ENCODE measurements at regions not wholly inside any gene's neighbourhood (a gene's known extent, or its start where the extent isn't known, plus 50 kb on each side); places are given as distances from the start of the nearest gene placed in this dataset.

DNA sequence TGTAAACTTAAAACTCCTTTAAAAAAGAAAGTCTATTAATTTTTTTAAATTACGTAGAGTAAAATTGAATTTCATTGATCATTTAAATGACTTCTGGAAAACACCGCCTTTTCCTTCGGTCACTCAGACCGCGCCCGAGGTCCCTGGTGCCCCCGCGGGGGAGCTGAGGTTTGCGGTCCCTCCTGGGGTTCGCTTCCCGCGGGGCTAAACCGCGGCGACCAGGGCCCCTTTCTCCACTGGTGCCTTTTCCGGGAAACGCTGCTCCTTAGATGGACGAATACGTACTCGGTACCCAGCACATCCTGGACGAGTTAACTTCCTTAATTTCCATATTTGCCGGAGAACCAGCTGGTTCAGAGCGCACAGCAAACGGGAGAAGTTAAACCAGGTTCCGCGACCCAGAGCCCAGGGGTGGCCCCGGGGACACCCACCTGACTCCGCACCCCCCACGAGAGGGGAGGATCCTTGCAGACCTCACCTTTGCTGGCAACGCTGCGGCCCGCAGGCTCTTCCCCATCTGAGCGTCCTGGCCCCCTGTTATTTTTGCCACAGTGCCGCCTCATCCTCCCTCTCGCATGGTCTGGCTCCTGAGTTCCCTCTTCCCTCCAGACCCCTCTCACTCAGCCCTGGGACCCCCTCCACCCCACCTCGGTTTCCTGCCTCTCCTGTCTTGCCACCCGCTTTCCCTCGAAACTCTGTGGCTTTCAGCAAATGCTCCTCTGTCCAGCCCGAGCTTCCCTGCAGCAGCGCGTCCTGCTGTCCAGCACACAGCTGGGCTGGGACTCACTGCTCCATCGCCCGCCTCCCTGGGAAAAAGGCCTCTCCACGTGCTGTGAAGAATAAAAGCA lies 420.0 kb upstream of the MYT1L start:
- no peak overlapping the region for H2AFZ ChIP-seq (ENCODE audit: low read depth, low read length)
- no peak overlapping the region for H3K23ac ChIP-seq (ENCODE audit: low read length in 2 of 2)
- no peak overlapping the region for H2BK15ac ChIP-seq (ENCODE audit: low read depth, poor library complexity, severe bottlenecking)
- no peak overlapping the region for H4K91ac ChIP-seq (ENCODE audit: low read length)
- no peak overlapping the region for H2BK120ac ChIP-seq (ENCODE audit: low read depth, low read length)
- no peaks in the 10 kb centered on the region for H3K4me1 ChIP-seq (ENCODE audit: control insufficient read depth, insufficient read depth, low read depth, low read length)
- DNase-seq, result no peak
- H3K27ac ChIP-seq (ENCODE audit: low read length, poor library complexity, severe bottlenecking), result no peak overlapping the region
- H3K9me3 ChIP-seq (ENCODE audit: control insufficient read depth, low read length), result peaks cover 10% of the 10 kb centered on the region
- no peak overlapping the region for H3K14ac ChIP-seq (ENCODE audit: low read length in 2 of 2)
- H2BK5ac ChIP-seq (ENCODE audit: low read depth, low read length, poor library complexity, severe bottlenecking), result no peak overlapping the region
- no peak overlapping the region for H3K4me2 ChIP-seq (ENCODE audit: low read length, poor library complexity, severe bottlenecking)
- no peak overlapping the region for H2BK12ac ChIP-seq (ENCODE audit: low read length in 2 of 2)
- H3K4ac ChIP-seq (ENCODE audit: low read depth in 1 of 2, low read length in 2 of 2), result no peak overlapping the region
- H3K79me1 ChIP-seq (replicated peaks; ENCODE audit: low read length, poor library complexity, severe bottlenecking), result no peaks in the 10 kb centered on the region
- H3K27me3 ChIP-seq (ENCODE audit: control insufficient read depth in 1 of 2, insufficient read depth in 1 of 2, low read length in 2 of 2), result peaks cover 0 to 2% of the 10 kb centered on the region in 2 experiments
- no peak overlapping the region for H3K18ac ChIP-seq (ENCODE audit: low read depth in 1 of 2, low read length in 2 of 2)
- no peaks in the 10 kb centered on the region for H3K36me3 ChIP-seq (ENCODE audit: control insufficient read depth in 1 of 2, insufficient read depth in 2 of 2, low read depth in 1 of 2, low read length in 2 of 2)
- H3K9ac ChIP-seq (ENCODE audit: low read length), result no peak overlapping the region
- H2AK5ac ChIP-seq (ENCODE audit: low read length, severe bottlenecking), result no peak overlapping the region
- no peak overlapping the region for H4K8ac ChIP-seq (ENCODE audit: low read length)
- WGBS, result 93% methylated on average over 44 of the region's 44 CpGs
- H3K4me3 ChIP-seq (ENCODE audit: insufficient read depth in 1 of 2, low read depth in 1 of 2, low read length in 2 of 2), result no peak overlapping the region

DNA sequence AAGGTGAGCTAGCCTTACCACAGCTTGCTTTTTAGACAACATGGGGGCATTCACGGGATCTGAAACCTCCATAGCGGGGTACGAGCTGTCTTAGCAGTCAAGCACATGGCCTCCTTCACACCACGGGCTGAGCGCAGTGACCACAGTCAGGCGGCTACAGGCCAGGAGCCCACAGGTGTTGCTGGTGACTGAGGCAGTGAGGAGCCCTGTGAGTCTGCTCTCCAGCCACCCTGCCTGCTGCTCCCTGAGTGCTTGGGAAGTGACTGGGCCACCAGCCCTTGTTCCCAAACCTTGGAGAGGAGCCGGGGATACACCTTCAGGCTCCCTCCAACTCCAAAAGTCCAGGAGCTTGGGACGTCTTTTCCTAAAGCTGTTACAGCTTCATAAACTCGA lies 418.1 kb upstream of the MYT1L start:
- Histone ChIP-seq H2BK12ac (ENCODE audit: low read length in 2 of 2) (no peak overlapping the region), H3K9me3 (ENCODE audit: control insufficient read depth, low read length) (peaks cover 10% of the 10 kb centered on the region), H3K27me3 (ENCODE audit: control insufficient read depth in 1 of 2, insufficient read depth in 1 of 2, low read length in 2 of 2) (peaks cover 0 to 6% of the 10 kb centered on the region in 2 experiments), H3K4ac (ENCODE audit: low read depth in 1 of 2, low read length in 2 of 2) (no peak overlapping the region), H4K8ac (ENCODE audit: low read length) (no peak overlapping the region), H3K4me2 (ENCODE audit: low read length, poor library complexity, severe bottlenecking) (no peak overlapping the region), H3K36me3 (ENCODE audit: control insufficient read depth in 1 of 2, insufficient read depth in 2 of 2, low read depth in 1 of 2, low read length in 2 of 2) (no peaks in the 10 kb centered on the region), H4K91ac (ENCODE audit: low read length) (no peak overlapping the region), H3K14ac (ENCODE audit: low read length in 2 of 2) (no peak overlapping the region), H2BK5ac (ENCODE audit: low read depth, low read length, poor library complexity, severe bottlenecking) (no peak overlapping the region), H2AK5ac (ENCODE audit: low read length, severe bottlenecking) (no peak overlapping the region), H3K79me1 (replicated peaks; ENCODE audit: low read length, poor library complexity, severe bottlenecking) (no peaks in the 10 kb centered on the region), H3K18ac (ENCODE audit: low read depth in 1 of 2, low read length in 2 of 2) (no peak overlapping the region), H3K27ac (ENCODE audit: low read length, poor library complexity, severe bottlenecking) (no peak overlapping the region), H2BK120ac (ENCODE audit: low read depth, low read length) (no peak overlapping the region), H2AFZ (ENCODE audit: low read depth, low read length) (no peak overlapping the region), H3K4me3 (ENCODE audit: insufficient read depth in 1 of 2, low read depth in 1 of 2, low read length in 2 of 2) (no peak overlapping the region), H3K9ac (ENCODE audit: low read length) (no peak overlapping the region), H3K23ac (ENCODE audit: low read length in 2 of 2) (no peak overlapping the region), H3K4me1 (ENCODE audit: control insufficient read depth, insufficient read depth, low read depth, low read length) (no peaks in the 10 kb centered on the region), H2BK15ac (ENCODE audit: low read depth, poor library complexity, severe bottlenecking) (no peak overlapping the region)
- 79% methylated on average over 9 of the region's 9 CpGs for WGBS
- DNase-seq, result no peak

GRCh38 chr2:2748399-2749205 lies 417.5 kb upstream of the MYT1L start:
- H3K79me1 ChIP-seq (replicated peaks; ENCODE audit: low read length, poor library complexity, severe bottlenecking), result no peaks in the 10 kb centered on the region
- no peak overlapping the region for H3K27ac ChIP-seq (ENCODE audit: low read length, poor library complexity, severe bottlenecking)
- no peak overlapping the region for H3K18ac ChIP-seq (ENCODE audit: low read depth in 1 of 2, low read length in 2 of 2)
- H4K91ac ChIP-seq (ENCODE audit: low read length), result peak overlapping the region; percentile 61
- no peak overlapping the region for H2BK12ac ChIP-seq (ENCODE audit: low read length in 2 of 2)
- H2BK5ac ChIP-seq (ENCODE audit: low read depth, low read length, poor library complexity, severe bottlenecking), result no peak overlapping the region
- DNase-seq, result no peak
- no peak overlapping the region for H3K4me2 ChIP-seq (ENCODE audit: low read length, poor library complexity, severe bottlenecking)
- H3K4me3 ChIP-seq (ENCODE audit: insufficient read depth in 1 of 2, low read depth in 1 of 2, low read length in 2 of 2), result no peak overlapping the region
- WGBS, result 73% methylated on average over 13 of the region's 13 CpGs
- H2BK120ac ChIP-seq (ENCODE audit: low read depth, low read length), result no peak overlapping the region
- no peaks in the 10 kb centered on the region for H3K4me1 ChIP-seq (ENCODE audit: control insufficient read depth, insufficient read depth, low read depth, low read length)
- no peak overlapping the region for H2AK5ac ChIP-seq (ENCODE audit: low read length, severe bottlenecking)
- no peak overlapping the region for H4K8ac ChIP-seq (ENCODE audit: low read length)
- H3K36me3 ChIP-seq (ENCODE audit: control insufficient read depth in 1 of 2, insufficient read depth in 2 of 2, low read depth in 1 of 2, low read length in 2 of 2), result no peaks in the 10 kb centered on the region
- H3K9ac ChIP-seq (ENCODE audit: low read length), result no peak overlapping the region
- no peak overlapping the region for H2BK15ac ChIP-seq (ENCODE audit: low read depth, poor library complexity, severe bottlenecking)
- H3K4ac ChIP-seq (ENCODE audit: low read depth in 1 of 2, low read length in 2 of 2), result no peak overlapping the region
- H3K27me3 ChIP-seq (ENCODE audit: control insufficient read depth in 1 of 2, insufficient read depth in 1 of 2, low read length in 2 of 2), result peaks cover 0 to 6% of the 10 kb centered on the region in 2 experiments
- no peak overlapping the region for H2AFZ ChIP-seq (ENCODE audit: low read depth, low read length)
- peaks cover 4% of the 10 kb centered on the region for H3K9me3 ChIP-seq (ENCODE audit: control insufficient read depth, low read length)
- no peak overlapping the region for H3K23ac ChIP-seq (ENCODE audit: low read length in 2 of 2)
- no peak overlapping the region for H3K14ac ChIP-seq (ENCODE audit: low read length in 2 of 2)

GRCh38 chr2:2747797-2748301 lies 416.8 kb upstream of the MYT1L start:
- no peak overlapping the region for H3K4me3 ChIP-seq (ENCODE audit: insufficient read depth in 1 of 2, low read depth in 1 of 2, low read length in 2 of 2)
- no peak overlapping the region for H3K4ac ChIP-seq (ENCODE audit: low read depth in 1 of 2, low read length in 2 of 2)
- no peak overlapping the region for H3K18ac ChIP-seq (ENCODE audit: low read depth in 1 of 2, low read length in 2 of 2)
- WGBS, result 72% methylated on average over 7 of the region's 7 CpGs
- no peak overlapping the region for H2BK15ac ChIP-seq (ENCODE audit: low read depth, poor library complexity, severe bottlenecking)
- H3K9ac ChIP-seq (ENCODE audit: low read length), result no peak overlapping the region
- H2AFZ ChIP-seq (ENCODE audit: low read depth, low read length), result no peak overlapping the region
- H3K4me2 ChIP-seq (ENCODE audit: low read length, poor library complexity, severe bottlenecking), result no peak overlapping the region
- H3K9me3 ChIP-seq (ENCODE audit: control insufficient read depth, low read length), result no peaks in the 10 kb centered on the region
- H3K36me3 ChIP-seq (ENCODE audit: control insufficient read depth in 1 of 2, insufficient read depth in 2 of 2, low read depth in 1 of 2, low read length in 2 of 2), result no peaks in the 10 kb centered on the region
- peaks cover 0 to 6% of the 10 kb centered on the region in 2 experiments for H3K27me3 ChIP-seq (ENCODE audit: control insufficient read depth in 1 of 2, insufficient read depth in 1 of 2, low read length in 2 of 2)
- H3K23ac ChIP-seq (ENCODE audit: low read length in 2 of 2), result no peak overlapping the region
- no peak overlapping the region for H2BK12ac ChIP-seq (ENCODE audit: low read length in 2 of 2)
- H4K8ac ChIP-seq (ENCODE audit: low read length), result no peak overlapping the region
- H4K91ac ChIP-seq (ENCODE audit: low read length), result no peak overlapping the region
- no peak overlapping the region for H2AK5ac ChIP-seq (ENCODE audit: low read length, severe bottlenecking)
- no peak overlapping the region for H3K14ac ChIP-seq (ENCODE audit: low read length in 2 of 2)
- no peaks in the 10 kb centered on the region for H3K4me1 ChIP-seq (ENCODE audit: control insufficient read depth, insufficient read depth, low read depth, low read length)
- no peak for DNase-seq
- no peak overlapping the region for H2BK120ac ChIP-seq (ENCODE audit: low read depth, low read length)
- no peak overlapping the region for H3K27ac ChIP-seq (ENCODE audit: low read length, poor library complexity, severe bottlenecking)
- H3K79me1 ChIP-seq (replicated peaks; ENCODE audit: low read length, poor library complexity, severe bottlenecking), result no peaks in the 10 kb centered on the region
- H2BK5ac ChIP-seq (ENCODE audit: low read depth, low read length, poor library complexity, severe bottlenecking), result no peak overlapping the region

Data from mesenchymal stem cell (in vitro differentiated cells and primary cell).